ENCODE measurements at regions not wholly inside any gene's neighbourhood (a gene's known extent, or its start where the extent isn't known, plus 50 kb on each side); places are given as distances from the start of the nearest gene placed in this dataset.

DNA sequence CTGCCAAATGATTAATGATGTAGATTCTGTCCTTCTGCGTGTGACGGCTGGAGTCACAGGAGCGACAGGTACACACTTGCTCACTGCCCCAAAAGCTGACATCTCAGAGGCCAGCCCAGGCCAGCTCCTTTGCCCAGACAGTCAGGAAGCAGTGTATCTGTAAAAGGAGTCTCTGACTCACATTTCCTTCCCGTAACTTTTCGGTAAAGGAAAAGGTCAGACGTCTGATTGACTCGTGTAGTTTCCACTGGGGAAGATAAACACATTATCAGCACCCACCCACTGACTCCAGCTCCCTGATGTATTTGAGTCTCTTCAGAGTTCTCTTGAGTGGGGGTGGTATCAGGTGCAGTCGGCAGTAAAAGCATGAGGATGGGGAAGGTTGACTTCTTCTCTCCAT is 64.4 kb upstream of the WWC1 start:
- 52 to 60% methylated on average over 8 of the region's 8 CpGs for WGBS, 2 donors
- ATAC-seq (peak in 1 of 4 donors; percentile 32), DNase-seq (no peak), FAIRE-seq (no peak)
- no peaks in the 10 kb centered on the region for H3K4me1 ChIP-seq
- H3K36me3 ChIP-seq = no peaks in the 10 kb centered on the region
- no peak overlapping the region for H3K4me3 ChIP-seq
- no peak overlapping the region for H3K27ac ChIP-seq
- TF ChIP-seq, protein P1, sequence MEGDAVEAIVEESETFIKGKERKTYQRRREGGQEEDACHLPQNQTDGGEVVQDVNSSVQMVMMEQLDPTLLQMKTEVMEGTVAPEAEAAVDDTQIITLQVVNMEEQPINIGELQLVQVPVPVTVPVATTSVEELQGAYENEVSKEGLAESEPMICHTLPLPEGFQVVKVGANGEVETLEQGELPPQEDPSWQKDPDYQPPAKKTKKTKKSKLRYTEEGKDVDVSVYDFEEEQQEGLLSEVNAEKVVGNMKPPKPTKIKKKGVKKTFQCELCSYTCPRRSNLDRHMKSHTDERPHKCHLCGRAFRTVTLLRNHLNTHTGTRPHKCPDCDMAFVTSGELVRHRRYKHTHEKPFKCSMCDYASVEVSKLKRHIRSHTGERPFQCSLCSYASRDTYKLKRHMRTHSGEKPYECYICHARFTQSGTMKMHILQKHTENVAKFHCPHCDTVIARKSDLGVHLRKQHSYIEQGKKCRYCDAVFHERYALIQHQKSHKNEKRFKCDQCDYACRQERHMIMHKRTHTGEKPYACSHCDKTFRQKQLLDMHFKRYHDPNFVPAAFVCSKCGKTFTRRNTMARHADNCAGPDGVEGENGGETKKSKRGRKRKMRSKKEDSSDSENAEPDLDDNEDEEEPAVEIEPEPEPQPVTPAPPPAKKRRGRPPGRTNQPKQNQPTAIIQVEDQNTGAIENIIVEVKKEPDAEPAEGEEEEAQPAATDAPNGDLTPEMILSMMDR (IDR thresholded peaks at IDR 0.05) = no peak
- H3K27me3 ChIP-seq = no peaks in the 10 kb centered on the region
- intact Hi-C loops (cut with DNase I) = loop anchor here in 1 of 3 donors (10.0 kb wide), 1 partner anchor 112 kb away; no protein-coding TSS in a partner anchor
- no peaks in the 10 kb centered on the region for H3K9me3 ChIP-seq

GRCh38 chr5:168227973-168228615 is 63.4 kb upstream of the WWC1 start:
- H3K9me3 ChIP-seq = no peaks in the 10 kb centered on the region
- DNase-seq (no peak), FAIRE-seq (no peak), ATAC-seq (peak in 1 of 4 donors; percentile 62)
- no peak overlapping the region for H3K4me3 ChIP-seq
- H3K27me3 ChIP-seq = no peaks in the 10 kb centered on the region
- TF ChIP-seq, protein P1 (IDR thresholded peaks at IDR 0.05) = no peak
- intact Hi-C loops (cut with DNase I) = loop anchor here in 1 of 3 donors (10.0 kb wide), 1 partner anchor 113 kb away; no protein-coding TSS in a partner anchor
- no peak overlapping the region for H3K27ac ChIP-seq
- H3K36me3 ChIP-seq = no peaks in the 10 kb centered on the region
- H3K4me1 ChIP-seq = no peaks in the 10 kb centered on the region
- 71 to 78% methylated on average over 9 of the region's 9 CpGs for WGBS, 2 donors

- WGBS, 2 donors = 73 to 85% methylated on average over 3 of the region's 3 CpGs
Measured at GRCh38 chr5:168228668-168229067, 62.8 kb upstream of the WWC1 start.

GRCh38 chr5:168234133-168234532 is 57.3 kb upstream of the WWC1 start:
- ATAC-seq (no peak), DNase-seq (no peak), FAIRE-seq (no peak)
- WGBS, 2 donors = 80 to 92% methylated on average over 3 of the region's 3 CpGs
- Histone ChIP-seq H3K27me3 (no peaks in the 10 kb centered on the region), H3K36me3 (no peaks in the 10 kb centered on the region), H3K9me3 (no peaks in the 10 kb centered on the region), H3K4me3 (no peak overlapping the region), H3K4me1 (no peaks in the 10 kb centered on the region), H3K27ac (no peak overlapping the region)
- TF ChIP-seq, protein P1 (IDR thresholded peaks at IDR 0.05) = no peak
- intact Hi-C loops (cut with DNase I) = no loop called here

More at GRCh38 chr5:168228668-168229067, 62.8 kb upstream of the WWC1 start:
- Histone ChIP-seq H3K9me3 (no peaks in the 10 kb centered on the region), H3K36me3 (no peaks in the 10 kb centered on the region), H3K27ac (no peak overlapping the region), H3K27me3 (no peaks in the 10 kb centered on the region), H3K4me1 (no peaks in the 10 kb centered on the region), H3K4me3 (no peak overlapping the region)
- no peak for ATAC-seq
- no peak for DNase-seq
- FAIRE-seq = peak; percentile 93
- TF ChIP-seq, protein P1 (IDR thresholded peaks at IDR 0.05) = no peak
- intact Hi-C loops (cut with DNase I) = loop anchor here in 1 of 3 donors (10.0 kb wide), 1 partner anchor 114 kb away; no protein-coding TSS in a partner anchor

DNA sequence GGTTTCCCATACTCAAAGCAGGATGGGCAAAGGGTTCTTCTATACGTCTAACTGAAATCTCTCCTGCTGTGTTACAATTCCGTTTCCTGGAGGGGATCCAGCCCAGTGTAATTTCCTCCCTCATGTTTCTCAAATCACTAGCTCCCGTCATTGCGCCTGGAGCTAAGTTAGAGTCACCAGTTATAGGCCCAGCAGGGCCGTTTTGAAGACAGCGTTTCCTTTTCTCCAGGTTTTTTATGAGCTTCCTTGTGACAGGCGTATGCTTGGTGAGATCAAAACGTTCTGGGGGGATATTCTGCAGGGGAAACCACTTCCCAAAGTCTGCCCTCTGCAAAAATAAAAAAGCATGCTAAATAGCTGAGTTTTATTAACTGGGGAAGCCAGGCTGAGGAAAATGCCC is 53.0 kb upstream of the WWC1 start:
- intact Hi-C loops (cut with DNase I) = no loop called here
- Histone ChIP-seq H3K4me3 (no peak overlapping the region), H3K27me3 (no peaks in the 10 kb centered on the region), H3K36me3 (no peaks in the 10 kb centered on the region), H3K9me3 (no peaks in the 10 kb centered on the region), H3K4me1 (no peaks in the 10 kb centered on the region), H3K27ac (no peak overlapping the region)
- ATAC-seq (no peak), DNase-seq (no peak), FAIRE-seq (no peak)
- 66 to 72% methylated on average over 8 of the region's 8 CpGs for WGBS, 2 donors
- TF ChIP-seq, protein P1 (IDR thresholded peaks at IDR 0.05) = no peak

All from pancreas (tissue), 10 donors.